ENCODE measurements at regions not wholly inside any gene's neighbourhood (a gene's known extent, or its start where the extent isn't known, plus 50 kb on each side); places are given as distances from the start of the nearest gene placed in this dataset.

GRCh38 chr5:113804943-113805342, 291.4 kb downstream of the YTHDC2 start:
- DNase-seq: no peak

GRCh38 chr5:113806250-113806649, 292.8 kb downstream of the YTHDC2 start:
- no peak for DNase-seq

GRCh38 chr5:113806904-113807303, 293.4 kb downstream of the YTHDC2 start:
- peak; percentile 70 for DNase-seq

GRCh38 chr5:113807427-113807991, 294.0 kb downstream of the YTHDC2 start:
- DNase-seq: peak; percentile 67

- no peak for DNase-seq
Observed at GRCh38 chr5:113808956-113809355, 295.5 kb downstream of the YTHDC2 start.

GRCh38 chr5:113809626-113810025, 296.1 kb downstream of the YTHDC2 start:
- DNase-seq: no peak

GRCh38 chr5:113813466-113813865, 300.0 kb downstream of the YTHDC2 start:
- DNase-seq: no peak

- DNase-seq: no peak
Observed at GRCh38 chr5:113817683-113818082, 304.2 kb downstream of the YTHDC2 start.

- DNase-seq: no peak
Observed at GRCh38 chr5:113823696-113824095, 310.2 kb downstream of the YTHDC2 start.

- no peak for DNase-seq
Observed at GRCh38 chr5:113824307-113824706, 310.8 kb downstream of the YTHDC2 start.

GRCh38 chr5:113825176-113825575, 311.7 kb downstream of the YTHDC2 start:
- no peak for DNase-seq

- DNase-seq: no peak
Observed at GRCh38 chr5:113846941-113847340, 333.4 kb downstream of the YTHDC2 start.

GRCh38 chr5:113864437-113864836, 350.9 kb downstream of the YTHDC2 start:
- no peak for DNase-seq

GRCh38 chr5:113866763-113867162, 353.3 kb downstream of the YTHDC2 start:
- DNase-seq: no peak

- DNase-seq: no peak
Observed at GRCh38 chr5:113869611-113870010, 356.1 kb downstream of the YTHDC2 start.

GRCh38 chr5:113871972-113872371, 358.5 kb downstream of the YTHDC2 start:
- DNase-seq: no peak

GRCh38 chr5:113875096-113875495, 361.6 kb downstream of the YTHDC2 start:
- DNase-seq: peak; percentile 6

GRCh38 chr5:113891491-113891890, 378.0 kb downstream of the YTHDC2 start:
- DNase-seq: no peak

- DNase-seq: no peak
Observed at GRCh38 chr5:113896789-113897188, 383.3 kb downstream of the YTHDC2 start.

- DNase-seq: no peak
Observed at GRCh38 chr5:113897748-113898147, 384.3 kb downstream of the YTHDC2 start.

GRCh38 chr5:113900141-113900540, 386.6 kb downstream of the YTHDC2 start:
- no peak for DNase-seq

GRCh38 chr5:113900816-113901215, 387.3 kb downstream of the YTHDC2 start:
- no peak for DNase-seq

- DNase-seq: no peak
Observed at GRCh38 chr5:113901718-113902117, 388.2 kb downstream of the YTHDC2 start.

- peak; percentile 16 for DNase-seq
Observed at GRCh38 chr5:113902917-113903660, 389.6 kb downstream of the YTHDC2 start.

- no peak for DNase-seq
Observed at GRCh38 chr5:113909782-113910181, 396.3 kb downstream of the YTHDC2 start.

All from retina (tissue), 1 donor.